Spleen (tissue), 11 donors: ENCODE measurements at regions not wholly inside any gene's neighbourhood (a gene's known extent, or its start where the extent isn't known, plus 50 kb on each side); places are given as distances from the start of the nearest gene placed in this dataset.

Experiments
- DNase-seq: peaks from one replicate; pipeline ENCODE4 v3.0.0-alpha.2; 2020
- H3K27ac ChIP-seq, 8 donors: fragments of 200-600 bp; sonication (generic) in 7 of 8; 1 replicate in 4 of 8; 2 replicates in 4 of 8; pipeline versions ENCODE4 v1.5.0 to v1.8.0; 2016 to 2021; ENCODE audit warnings: inconsistent platforms in 4 of 8, mild to moderate bottlenecking in 4 of 8, moderate library complexity in 1 of 8
- H3K27me3 ChIP-seq, 7 donors: fragments of 200-600 bp; sonication (generic) in 6 of 7; replicated peaks in 1 of 7; 1 replicate in 4 of 7; 2 replicates in 3 of 7; pipeline versions ENCODE4 v1.5.0 to v1.8.0; 2016 to 2021; ENCODE audit warnings: inconsistent platforms in 3 of 7, mild to moderate bottlenecking in 1 of 7
- H3K36me3 ChIP-seq, 6 donors: fragments of 200-600 bp; sonication (generic) in 5 of 6; 1 replicate in 4 of 6; 2 replicates in 2 of 6; pipeline versions ENCODE4 v1.5.0 to v1.8.0; 2016 to 2021; ENCODE audit warnings: inconsistent platforms in 2 of 6
- H3K4me1 ChIP-seq, 6 donors: fragments of 200-600 bp; sonication (generic) in 5 of 6; 1 replicate in 3 of 6; 2 replicates in 3 of 6; pipeline versions ENCODE4 v1.5.0 to v1.8.0; 2016 to 2021; ENCODE audit warnings: inconsistent platforms in 3 of 6
- H3K4me3 ChIP-seq, 8 donors: fragments of 200-600 bp; sonication (generic) in 7 of 8; 1 replicate in 4 of 8; 2 replicates in 4 of 8; pipeline versions ENCODE4 v1.5.0 to v1.8.0; 2016 to 2021; ENCODE audit warnings: inconsistent platforms in 4 of 8, mild to moderate bottlenecking in 4 of 8, moderate library complexity in 2 of 8
- H3K9me3 ChIP-seq, 8 donors: fragments of 200-600 bp; sonication (generic) in 7 of 8; 1 replicate in 4 of 8; 2 replicates in 4 of 8; pipeline versions ENCODE4 v1.5.0 to v1.8.0; 2016 to 2021; ENCODE audit warnings: inconsistent platforms in 4 of 8
- CTCF ChIP-seq, 11 experiments: fragments of 200-600 bp in 7 of 11; fragments of 450-650 bp in 4 of 11; sonication (generic) in 4 of 11; IDR thresholded peaks in 8 of 11; conservative IDR thresholded peaks in 3 of 11; 1 replicate in 7 of 11; 2 replicates in 4 of 11; pipeline versions ENCODE4 v1.4.0 to v1.8.0; 2016 to 2021; ENCODE audit warnings: antibody characterized with exemption in 11 of 11, inconsistent platforms in 4 of 11, mild to moderate bottlenecking in 1 of 11
- POLR2A ChIP-seq, 3 donors: fragments of 450-650 bp; IDR thresholded peaks; one replicate each; pipeline ENCODE4 v1.5.1; 2017; ENCODE audit warnings: antibody characterized with exemption in 3 of 3, mild to moderate bottlenecking in 1 of 3
- POLR2AphosphoS5 ChIP-seq, 3 donors: sonication (generic); formaldehyde crosslinking; IDR thresholded peaks; one replicate each; pipeline ENCODE4 v1.5.1; 2017; ENCODE audit warnings: antibody characterized with exemption in 3 of 3
- WGBS, 5 donors: extraction: QIAGEN DNeasy Blood & Tissue Kit in 3 of 5; methylation state at CpG; one replicate each; pipeline versions ENCODE4 v1.1.5 to v1.1.7; 2013 to 2018; 5-methylcytosine and 5-hydroxymethylcytosine counted together
- intact Hi-C: fragments of 100-400 bp; cut with DNase I; formaldehyde crosslinking; loops from one replicate; pipeline ENCODE4 v1.15.0; 2023; ENCODE audit warnings: low total_unique reads
- donor health status: healthy with polysubstance abuse.
- donor health status: DM: no; HTN: no; CAD: no; lungs with moderate emphysema.
- donor health status: DM: no; HTN: no; CAD: no.
- donor health status: Bipolar disorder and iron deficiency.
- donor health status: healthy.
- donor health status: DM: no; HTN: no; CAD: no.
- donor health status: DM: yes; HTN: yes; CAD: no.

- no peak overlapping the region for H3K27ac ChIP-seq
- TF ChIP-seq POLR2A (IDR thresholded peaks at IDR 0.05) (no peak), POLR2AphosphoS5 (IDR thresholded peaks at IDR 0.05) (no peak), CTCF (IDR thresholded peaks at IDR 0.05 in 8 of 11, conservative IDR thresholded peaks at IDR 0.05 in 3 of 11) (no peak)
- H3K4me3 ChIP-seq = no peak overlapping the region
- H3K27me3 ChIP-seq = no peaks in the 10 kb centered on the region
- intact Hi-C loops = no loop called here
- whole genome bisulfite sequencing, 5 donors = 84 to 92% (median 89%) methylated on average over 4 of the region's 4 CpGs
- no peaks in the 10 kb centered on the region for H3K4me1 ChIP-seq
- H3K9me3 ChIP-seq = peaks cover 0 to 11% (median 2%) of the 10 kb centered on the region in 8 donors
- no peaks in the 10 kb centered on the region for H3K36me3 ChIP-seq
- DNase-seq = no peak
Observed at GRCh38 chr20:21901470-21902275, 196.2 kb downstream of the PAX1 start.

DNA sequence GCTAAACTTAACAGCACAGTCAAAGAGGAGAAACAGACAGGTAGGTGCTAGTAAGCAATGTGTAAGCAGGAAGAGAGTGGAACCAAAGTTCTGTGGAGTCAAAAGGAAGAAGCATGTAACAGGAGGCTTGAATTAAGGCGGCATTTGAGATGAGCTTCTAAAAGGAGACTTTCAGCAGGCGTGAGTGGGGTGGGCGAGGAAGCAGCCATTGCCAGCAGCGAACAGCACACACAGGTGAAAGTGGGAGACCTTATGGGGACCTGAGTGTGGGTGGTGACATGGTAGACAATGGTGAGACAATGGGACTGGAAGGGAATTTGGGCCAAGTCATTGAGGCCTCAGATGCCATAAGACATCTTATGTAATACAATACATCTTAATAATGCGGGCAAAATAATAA is 195.0 kb downstream of the PAX1 start:
- DNase-seq = no peak
- WGBS, 5 donors = 67 to 90% (median 86%) methylated on average over 5 of the region's 5 CpGs
- intact Hi-C loops = no loop called here
- no peaks in the 10 kb centered on the region for H3K27me3 ChIP-seq
- no peaks in the 10 kb centered on the region for H3K36me3 ChIP-seq
- H3K27ac ChIP-seq = no peak overlapping the region
- H3K4me3 ChIP-seq = no peak overlapping the region
- peaks cover 0 to 16% (median 2%) of the 10 kb centered on the region in 8 donors for H3K9me3 ChIP-seq
- no peak for TF ChIP-seq POLR2A (IDR thresholded peaks at IDR 0.05)
- no peaks in the 10 kb centered on the region for H3K4me1 ChIP-seq

DNA sequence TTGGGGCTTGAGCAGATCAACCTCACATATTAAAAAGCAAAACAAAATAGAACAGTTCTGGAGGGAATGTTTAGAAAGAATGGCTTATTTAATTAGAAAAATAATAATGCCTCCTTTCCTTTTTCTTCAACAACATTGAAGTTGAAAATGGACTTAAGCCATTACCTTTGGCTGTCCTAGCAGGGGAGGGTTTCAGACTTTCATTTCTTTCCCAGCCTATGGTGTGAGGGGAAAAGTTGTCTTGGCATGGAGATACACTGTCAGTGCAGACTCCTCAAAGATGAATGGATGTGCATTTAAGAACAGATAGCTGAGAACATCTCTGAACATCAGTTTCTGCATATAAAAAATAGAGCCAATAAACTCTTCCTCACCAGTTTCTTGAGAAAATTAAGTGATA is 169.5 kb downstream of the PAX1 start:
- intact Hi-C loops = no loop called here

GRCh38 chr20:21874127-21874526 is 168.7 kb downstream of the PAX1 start:
- intact Hi-C loops = no loop called here

More for the DNA sequence above, 169.5 kb downstream of the PAX1 start:
- Histone ChIP-seq H3K4me1 (no peaks in the 10 kb centered on the region), H3K27ac (no peak overlapping the region), H3K27me3 (no peaks in the 10 kb centered on the region), H3K9me3 (peaks cover 0 to 46% (median 0%) of the 10 kb centered on the region in 8 donors), H3K4me3 (no peak overlapping the region), H3K36me3 (no peaks in the 10 kb centered on the region)
- DNase-seq = no peak
- no peak for TF ChIP-seq CTCF (IDR thresholded peaks at IDR 0.05 in 8 of 11, conservative IDR thresholded peaks at IDR 0.05 in 3 of 11)
- no peak for TF ChIP-seq POLR2A (IDR thresholded peaks at IDR 0.05)

More at GRCh38 chr20:21874127-21874526, 168.7 kb downstream of the PAX1 start:
- peaks cover 0 to 40% (median 0%) of the 10 kb centered on the region in 8 donors for H3K9me3 ChIP-seq
- H3K4me1 ChIP-seq = no peaks in the 10 kb centered on the region
- H3K4me3 ChIP-seq = no peak overlapping the region
- DNase-seq = no peak
- H3K27me3 ChIP-seq = no peaks in the 10 kb centered on the region
- H3K36me3 ChIP-seq = no peaks in the 10 kb centered on the region
- no peak overlapping the region for H3K27ac ChIP-seq
- TF ChIP-seq POLR2A (IDR thresholded peaks at IDR 0.05) (no peak), CTCF (IDR thresholded peaks at IDR 0.05 in 8 of 11, conservative IDR thresholded peaks at IDR 0.05 in 3 of 11) (no peak), POLR2AphosphoS5 (IDR thresholded peaks at IDR 0.05) (no peak)
- 72 to 85% (median 79%) methylated on average over 4 of the region's 4 CpGs for WGBS, 5 donors
